GM21447 (cell line): ENCODE measurements at regions not wholly inside any gene's neighbourhood (a gene's known extent, or its start where the extent isn't known, plus 50 kb on each side); places are given as distances from the start of the nearest gene placed in this dataset.

Source experiments
- ATAC-seq: cut with Tn5 transposase; IDR thresholded peaks from one replicate; pipeline ENCODE4 v1.9.1; 2021; ENCODE audit not compliant: unreplicated experiment

DNA sequence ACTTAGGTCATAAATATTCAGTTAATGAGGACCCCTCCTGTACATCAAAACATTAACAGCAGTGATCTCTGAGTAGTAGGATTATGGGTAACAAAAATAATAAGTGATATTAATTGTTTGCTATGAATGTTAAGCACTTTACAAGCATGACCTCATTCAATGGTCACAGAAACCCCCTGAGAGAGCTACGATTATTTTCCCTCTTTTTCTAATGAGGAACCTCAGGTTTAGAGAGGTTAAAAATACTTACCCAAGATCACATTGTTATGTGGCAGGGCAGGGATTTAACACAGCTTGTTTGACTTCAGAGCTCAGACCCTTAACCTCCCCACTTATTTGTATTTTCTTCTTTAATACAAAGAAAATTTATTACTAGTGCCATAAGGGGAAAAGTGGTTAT is 228.2 kb downstream of the TBL1XR1 start:
- no peak for ATAC-seq

GRCh38 chr3:176968631-176969030 is 228.7 kb downstream of the TBL1XR1 start:
- ATAC-seq: no peak

- no peak for ATAC-seq
Measured at GRCh38 chr3:176967522-176967921, 229.8 kb downstream of the TBL1XR1 start.

DNA sequence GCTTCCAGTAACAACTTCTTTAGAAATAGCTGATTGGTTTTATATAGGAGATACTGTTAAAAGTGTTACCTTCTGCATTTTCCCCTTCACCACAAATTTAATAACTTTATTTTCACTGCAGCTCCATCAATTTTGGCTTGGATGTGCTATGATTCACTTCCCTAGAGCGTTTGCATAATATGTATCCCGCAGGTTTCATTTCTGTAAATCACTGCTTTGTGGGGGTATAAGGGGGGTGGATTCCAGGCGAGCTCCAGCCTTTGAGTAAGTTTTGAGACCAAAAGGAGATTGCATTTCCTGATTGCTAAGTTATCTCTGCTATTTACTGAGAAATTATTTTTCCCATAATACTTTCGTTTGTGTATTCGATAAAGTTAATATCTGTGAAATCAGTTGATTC is 232.6 kb downstream of the TBL1XR1 start:
- no peak for ATAC-seq

DNA sequence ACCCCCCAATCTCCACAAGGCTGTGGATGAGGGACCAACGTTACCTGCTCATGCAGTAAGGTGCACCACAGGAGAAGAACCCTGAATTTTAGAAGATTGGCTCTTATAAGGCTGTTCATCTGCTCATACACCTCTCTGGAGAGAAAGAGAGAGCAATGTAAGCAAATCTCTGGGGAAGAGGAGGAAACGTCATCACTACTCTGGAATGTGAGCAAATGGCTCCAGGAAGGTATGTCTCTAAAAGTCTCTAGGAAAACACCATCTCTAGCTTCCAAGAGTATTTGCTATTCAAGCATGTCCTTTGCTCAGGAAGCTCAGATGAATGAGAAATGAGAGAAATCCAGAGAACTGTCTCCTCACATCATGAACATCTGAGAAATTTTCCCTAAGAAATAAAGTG is 235.4 kb downstream of the TBL1XR1 start:
- ATAC-seq: no peak

GRCh38 chr3:176959867-176960266 is 237.4 kb downstream of the TBL1XR1 start:
- ATAC-seq: no peak

- no peak for ATAC-seq
Measured at GRCh38 chr3:176958560-176958959, 238.7 kb downstream of the TBL1XR1 start.

- ATAC-seq: no peak
Measured at GRCh38 chr3:176954517-176954916, 242.8 kb downstream of the TBL1XR1 start.

DNA sequence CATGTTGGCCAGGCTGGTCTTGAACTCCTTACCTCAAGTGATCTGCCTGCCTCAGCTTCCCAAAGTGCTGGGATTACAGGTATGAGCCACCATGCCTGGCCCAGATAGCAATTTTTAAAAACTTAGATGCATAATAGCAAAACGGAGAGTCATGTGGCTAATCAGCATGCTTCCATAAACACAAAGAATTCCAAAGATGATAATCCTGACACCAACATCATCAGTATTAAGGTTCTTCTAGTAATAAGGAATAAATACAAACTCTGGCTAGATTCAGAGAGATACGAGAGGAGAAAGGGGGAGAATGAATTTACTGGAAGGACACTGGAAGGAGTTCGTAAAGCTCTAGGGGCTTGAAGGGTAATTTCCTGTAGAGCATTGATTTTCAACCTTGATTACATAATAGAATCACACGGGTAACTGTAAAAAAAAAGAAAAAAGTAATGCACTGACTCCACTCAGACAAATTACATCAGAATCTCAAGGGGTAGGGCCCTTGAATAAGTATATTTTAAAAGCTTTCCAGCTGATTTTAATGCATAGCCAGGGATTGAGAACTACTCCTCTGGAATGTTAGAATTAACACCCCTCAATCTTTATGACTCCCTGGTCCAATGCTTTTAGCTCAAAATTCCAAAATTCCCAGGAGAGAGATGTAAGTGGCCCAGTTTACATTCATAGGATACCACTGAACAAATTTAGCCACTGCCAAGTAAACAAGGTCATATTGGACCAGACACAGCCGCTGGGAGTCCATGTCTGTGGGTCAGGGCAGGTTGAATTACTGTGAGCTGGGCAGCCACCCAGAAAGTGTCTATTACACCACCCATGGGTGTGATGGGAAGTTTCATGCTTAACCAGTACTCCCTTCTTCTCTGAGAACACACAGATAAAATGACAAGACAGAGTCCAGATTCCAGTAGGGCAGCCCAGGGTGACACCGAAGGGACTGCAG is 243.9 kb downstream of the TBL1XR1 start:
- no peak for ATAC-seq

GRCh38 chr3:176951586-176952292 is 245.5 kb downstream of the TBL1XR1 start:
- ATAC-seq: no peak

DNA sequence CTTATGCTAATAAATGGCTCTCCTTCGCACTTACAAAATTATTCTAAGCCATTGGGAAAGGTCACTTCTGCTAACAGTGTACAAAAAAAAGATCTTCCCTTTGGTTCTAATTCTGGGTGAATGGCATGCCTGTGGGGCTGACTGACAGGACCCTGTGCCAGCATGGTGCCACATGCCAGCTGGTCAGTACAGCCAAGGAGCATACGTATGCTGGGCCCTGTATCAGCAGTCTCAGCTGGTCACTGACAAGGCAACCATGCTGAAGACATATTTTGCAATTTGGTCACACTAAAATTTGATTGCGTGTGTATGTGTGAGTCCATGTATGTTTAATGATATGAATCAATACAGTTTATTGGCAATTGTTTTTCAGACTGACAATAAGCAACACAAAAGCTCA is 246.1 kb downstream of the TBL1XR1 start:
- ATAC-seq: no peak

GRCh38 chr3:176950743-176951142 is 246.5 kb downstream of the TBL1XR1 start:
- ATAC-seq: no peak

DNA sequence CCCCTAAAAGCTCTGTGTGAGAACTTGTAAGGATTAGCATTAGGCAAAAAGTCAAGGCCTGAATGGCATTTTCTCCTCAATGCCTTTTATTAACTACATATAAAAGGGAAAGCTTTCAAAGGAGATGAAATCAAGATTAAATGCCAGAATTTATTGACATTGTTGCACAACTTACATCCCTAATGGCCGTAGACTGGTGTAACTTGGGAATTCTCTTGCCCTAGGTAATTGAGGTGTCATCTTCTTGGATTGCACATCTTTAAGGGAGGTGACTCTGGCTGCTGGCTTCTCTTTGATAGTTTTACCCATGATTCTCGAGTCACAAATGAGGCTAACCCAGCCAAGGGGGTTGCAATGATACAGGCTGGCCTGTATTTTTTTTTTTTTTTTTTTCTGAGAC is 249.1 kb downstream of the TBL1XR1 start:
- ATAC-seq: no peak

DNA sequence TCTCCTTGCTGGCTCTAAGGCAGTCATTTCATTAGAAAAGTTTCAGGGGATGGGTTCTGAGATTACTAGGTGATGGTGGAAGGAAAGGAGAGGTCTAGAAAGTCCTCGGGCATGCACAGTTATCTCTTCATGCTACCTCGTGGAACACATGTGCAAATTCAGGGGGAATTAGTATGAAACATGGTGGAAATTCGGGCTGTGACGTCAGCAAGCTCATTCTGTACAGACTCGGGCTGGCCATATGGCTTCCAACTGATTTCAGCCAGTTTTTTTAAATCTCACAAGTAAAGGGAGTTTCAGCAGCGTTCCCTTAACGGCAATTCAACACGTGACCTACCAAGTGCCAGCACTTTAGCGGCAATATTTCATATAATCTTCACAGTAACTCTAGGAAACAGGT is 251.1 kb downstream of the TBL1XR1 start:
- ATAC-seq: no peak

DNA sequence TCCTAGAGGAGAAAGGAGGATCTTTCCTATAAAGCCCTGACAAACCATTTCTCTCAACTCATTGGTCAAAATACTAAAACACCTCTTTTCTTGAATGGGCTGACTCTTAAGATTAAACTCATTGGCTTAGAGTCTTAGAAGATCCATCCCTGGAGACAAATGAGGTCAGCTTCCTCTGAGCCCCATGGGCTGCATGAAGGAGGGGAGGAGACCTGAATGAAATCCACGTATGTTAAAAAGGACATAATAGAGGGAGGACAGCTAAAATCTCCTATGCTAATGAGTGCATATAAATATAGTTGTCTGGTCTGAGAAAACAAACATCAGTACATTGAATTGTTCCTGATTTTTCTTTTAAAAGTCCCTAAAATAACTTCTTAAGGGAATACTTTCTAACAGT is 255.0 kb downstream of the TBL1XR1 start:
- no peak for ATAC-seq

DNA sequence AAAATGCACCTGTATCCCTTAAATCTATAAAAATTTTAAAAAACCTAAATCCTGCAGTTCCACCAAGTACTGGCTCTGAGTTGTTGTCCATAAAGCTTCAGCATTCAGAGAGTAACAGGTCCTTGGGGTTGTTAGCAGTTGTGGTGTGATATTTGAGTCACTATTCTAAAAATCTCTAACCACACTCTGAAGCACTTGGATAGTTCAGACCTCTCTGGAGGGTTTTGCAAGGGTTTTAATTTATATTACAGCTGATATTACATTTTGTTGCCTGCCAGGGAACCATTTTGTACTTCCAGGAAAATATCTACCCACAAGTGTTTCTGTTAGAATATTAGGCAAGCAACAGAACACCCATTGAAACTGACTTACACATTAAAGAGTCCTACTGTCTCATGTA is 255.6 kb downstream of the TBL1XR1 start:
- no peak for ATAC-seq

DNA sequence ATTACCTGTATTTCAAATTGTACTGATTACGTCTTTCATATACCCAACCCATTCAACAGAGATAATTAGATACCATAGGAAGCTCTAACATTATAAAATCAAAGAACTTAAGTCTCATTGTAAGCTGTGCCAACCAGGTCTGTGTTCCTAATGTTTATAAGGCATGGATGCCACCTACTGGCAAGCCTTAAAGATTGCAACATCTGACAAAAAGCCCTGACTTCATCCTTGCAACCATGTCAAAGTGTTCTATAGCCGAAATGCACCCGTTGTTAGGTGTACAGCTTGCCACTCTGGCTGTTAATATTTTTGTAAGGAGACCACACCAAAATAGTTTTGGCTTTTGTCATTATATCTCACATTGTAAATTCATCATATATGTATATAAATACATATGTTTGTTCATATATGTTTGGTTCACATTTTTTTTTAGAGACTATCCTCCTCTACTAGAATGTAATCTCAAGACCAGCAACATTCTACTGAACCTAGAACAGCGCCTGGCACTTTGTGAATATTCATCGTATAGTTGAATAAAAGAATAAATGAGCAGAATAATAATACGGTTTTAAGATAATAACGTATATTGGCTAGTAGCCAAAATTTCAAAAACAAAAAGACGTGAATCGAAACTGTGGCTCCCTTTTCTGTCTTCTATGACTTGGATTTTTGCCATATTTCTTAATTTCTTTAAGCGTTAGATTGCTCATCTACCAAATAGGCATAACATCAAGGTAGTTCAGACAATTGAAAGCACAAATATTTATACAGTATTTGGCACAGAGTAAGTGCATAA is 258.1 kb downstream of the TBL1XR1 start:
- peak; percentile 99 for ATAC-seq

DNA sequence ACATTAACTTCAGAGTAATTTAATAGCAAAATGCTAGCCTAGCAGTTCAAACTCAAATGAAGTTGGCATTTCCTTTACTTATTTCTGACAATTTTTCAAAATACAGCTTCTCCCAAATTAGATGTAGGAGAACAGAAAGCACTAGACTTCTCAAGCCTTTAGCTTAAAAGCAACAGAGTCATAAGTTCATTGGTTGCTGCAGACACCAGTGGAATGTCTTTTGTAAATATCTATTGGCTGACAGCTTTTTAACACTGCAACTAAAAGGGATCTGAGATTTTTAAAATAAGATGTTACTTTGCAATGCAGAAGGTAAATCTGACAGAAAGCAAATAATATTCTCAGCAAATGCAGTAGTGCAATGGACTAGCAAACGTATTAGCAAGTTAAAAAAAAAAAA is 259.3 kb downstream of the TBL1XR1 start:
- ATAC-seq: no peak

DNA sequence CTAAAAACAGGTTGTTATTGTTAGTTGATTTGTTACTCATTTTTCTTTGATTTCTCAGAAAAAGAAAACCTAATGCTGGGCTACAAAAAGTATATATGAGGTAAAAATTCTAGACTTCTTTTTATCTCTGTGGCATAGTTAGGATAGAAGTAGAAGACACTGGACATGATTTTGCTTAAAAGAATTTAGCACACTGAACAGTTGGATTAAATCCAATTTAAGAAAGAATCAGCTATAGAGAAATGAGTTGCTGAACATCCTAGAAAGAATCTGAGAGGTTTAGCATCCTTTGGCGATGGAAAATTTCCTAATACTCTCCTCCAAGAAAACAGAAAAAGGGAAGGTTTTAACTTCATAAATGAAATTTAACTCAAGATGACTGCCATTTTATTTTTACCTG is 259.7 kb downstream of the TBL1XR1 start:
- ATAC-seq: no peak

DNA sequence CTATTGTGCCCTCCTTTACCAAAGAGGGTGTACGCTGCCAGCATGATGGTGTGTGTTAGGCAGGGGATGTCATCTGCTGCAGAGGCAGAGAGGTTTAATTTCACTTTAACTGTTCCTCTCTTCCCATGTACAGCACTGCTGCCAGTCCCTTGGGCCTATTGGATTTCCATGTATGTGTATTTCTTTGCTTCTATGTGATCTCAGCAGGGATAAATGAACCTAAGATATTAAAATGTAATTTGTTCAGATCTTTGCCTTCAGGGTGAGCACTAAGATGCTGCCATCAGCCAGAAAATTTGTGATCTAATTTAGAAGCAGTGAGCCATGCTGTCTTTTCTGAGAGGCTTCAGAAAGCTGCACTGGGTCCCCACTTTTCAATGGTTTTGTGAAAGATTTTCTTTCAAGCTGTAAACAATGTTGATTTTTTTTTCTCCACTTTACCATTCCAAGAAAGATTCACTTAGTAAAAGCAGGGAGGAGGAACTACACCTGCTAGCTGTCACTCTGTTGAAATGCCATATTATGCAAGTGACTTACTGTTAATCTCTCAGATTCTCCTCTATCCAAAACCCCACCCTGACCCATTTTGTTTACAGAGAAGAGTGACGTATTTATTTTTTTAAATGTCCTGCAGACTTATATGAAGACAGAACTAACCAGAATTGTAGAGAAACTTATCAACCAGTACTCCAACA is 261.9 kb downstream of the TBL1XR1 start:
- no peak for ATAC-seq

DNA sequence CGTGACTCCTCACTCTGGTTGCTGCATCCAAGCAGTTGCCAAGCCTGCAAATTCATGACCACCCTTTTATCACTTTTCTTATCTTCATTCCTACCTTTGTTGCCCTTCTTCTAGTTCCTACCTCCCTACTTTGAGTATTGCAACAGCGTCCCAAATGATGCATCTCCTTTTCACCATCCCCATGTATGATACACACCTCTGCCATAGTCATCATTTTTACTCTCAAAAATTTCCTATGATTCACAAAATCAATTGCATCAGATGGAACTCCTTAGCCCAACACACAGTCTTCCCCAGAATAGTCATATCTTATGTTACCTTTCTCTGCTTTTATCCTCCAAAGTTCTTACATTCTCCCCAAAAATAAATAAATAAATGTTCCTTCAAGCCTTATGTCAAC is 262.6 kb downstream of the TBL1XR1 start:
- ATAC-seq: no peak
